Adrenal gland (tissue), 9 donors: ENCODE measurements at regions not wholly inside any gene's neighbourhood (a gene's known extent, or its start where the extent isn't known, plus 50 kb on each side); places are given as distances from the start of the nearest gene placed in this dataset.
"Not testable (repeated sequence)": the region's sequence is repeated elsewhere in the genome, so short reads cannot be mapped to it uniquely, and the experiment has no call there.

Experiments used
- DNase-seq, 7 donors: peaks; one replicate each; pipeline ENCODE4 v3.0.0-alpha.2; 2019 to 2020
- H3K27ac ChIP-seq, 5 donors: fragments of 200-600 bp; sonication (generic) in 4 of 5; 1 replicate in 3 of 5; 2 replicates in 2 of 5; pipeline versions ENCODE4 v1.5.1 to v1.8.0; 2016 to 2020; ENCODE audit warnings: mild to moderate bottlenecking in 1 of 5
- H3K27me3 ChIP-seq: fragments of 200-600 bp; 2 replicates; pipeline ENCODE4 v1.8.0; 2021
- H3K36me3 ChIP-seq, 2 donors: fragments of 200-600 bp; replicated peaks in 1 of 2; 1 replicate in 1 of 2; 2 replicates in 1 of 2; pipeline versions ENCODE4 v1.5.1 to v1.8.0; 2018 to 2022
- H3K4me1 ChIP-seq, 2 donors: fragments of 200-600 bp; replicated peaks in 1 of 2; 1 replicate in 1 of 2; 2 replicates in 1 of 2; pipeline versions ENCODE4 v1.5.1 to v1.8.0; 2018 to 2021
- H3K4me3 ChIP-seq, 4 donors: fragments of 200-600 bp; sonication (generic) in 3 of 4; one replicate each; pipeline ENCODE4 v1.5.1; 2016 to 2018
- H3K9me3 ChIP-seq, 3 donors: fragments of 200-600 bp; sonication (generic) in 1 of 3; replicated peaks in 1 of 3; 1 replicate in 2 of 3; 2 replicates in 1 of 3; pipeline versions ENCODE4 v1.5.1 to v1.8.0; 2016 to 2021
- CTCF ChIP-seq, 6 experiments: fragments of 450-650 bp in 4 of 6; fragments of 200-600 bp in 2 of 6; sonication (generic) in 1 of 6; IDR thresholded peaks; 1 replicate in 5 of 6; 2 replicates in 1 of 6; pipeline versions ENCODE4 v1.5.1 to v1.8.0; 2016 to 2021; ENCODE audit warnings: antibody characterized with exemption in 6 of 6, mild to moderate bottlenecking in 2 of 6, moderate library complexity in 1 of 6
- POLR2A ChIP-seq, 2 donors: fragments of 450-650 bp; IDR thresholded peaks; one replicate each; pipeline ENCODE4 v1.6.1; 2017; ENCODE audit warnings: antibody characterized with exemption in 2 of 2, mild to moderate bottlenecking in 2 of 2, moderate library complexity in 1 of 2
- WGBS, 4 donors: extraction: QIAGEN DNeasy Blood & Tissue Kit in 2 of 4; methylation state at CpG; one replicate each; pipeline versions ENCODE4 v1.1.5 to v1.1.7; 2013 to 2017; 5-methylcytosine and 5-hydroxymethylcytosine counted together
- intact Hi-C, 2 donors: fragments of 100-400 bp; cut with DNase I; formaldehyde crosslinking; loops; one replicate each; pipeline versions ENCODE4 v1.14.1 to v1.15.0; 2022 to 2023
- donor health status: healthy with polysubstance abuse.
- donor health status: Bipolar disorder and iron deficiency.
- donor health status: DM: yes; HTN: yes; CAD: no.
- donor health status: DM: no; HTN: no; CAD: no.
- donor health status: DM: no; HTN: no; CAD: no.

GRCh38 chr6:62993951-62994350, 217.3 kb upstream of the FKBP1C start:
- Histone ChIP-seq H3K27me3 (no peaks in the 10 kb centered on the region), H3K4me3 (no peak overlapping the region), H3K27ac (no peak overlapping the region), H3K4me1 (no peaks in the 10 kb centered on the region), H3K36me3 (no peaks in the 10 kb centered on the region), H3K9me3 (no peaks in the 10 kb centered on the region)
- intact Hi-C loops = no loop called here
- no peak for TF ChIP-seq CTCF (IDR thresholded peaks at IDR 0.05)
- no peak for DNase-seq

- H3K9me3 ChIP-seq = no peaks in the 10 kb centered on the region
- no peak for DNase-seq
- 82 to 88% (median 86%) methylated on average over 2 of the region's 2 CpGs for WGBS, 4 donors
- H3K27me3 ChIP-seq = no peaks in the 10 kb centered on the region
- TF ChIP-seq POLR2A (IDR thresholded peaks at IDR 0.05) = no peak
- no peak for TF ChIP-seq CTCF (IDR thresholded peaks at IDR 0.05)
- intact Hi-C loops = no loop called here
- no peaks in the 10 kb centered on the region for H3K4me1 ChIP-seq
- H3K4me3 ChIP-seq = no peak overlapping the region
- no peaks in the 10 kb centered on the region for H3K36me3 ChIP-seq
- no peak overlapping the region for H3K27ac ChIP-seq
Measured at GRCh38 chr6:62998022-62998421, 213.2 kb upstream of the FKBP1C start.

- H3K27me3 ChIP-seq, intact Hi-C loops, H3K36me3 ChIP-seq, H3K4me3 ChIP-seq, H3K4me1 ChIP-seq, H3K27ac ChIP-seq, DNase-seq, H3K9me3 ChIP-seq: not testable (repeated sequence)
- WGBS, 4 donors = 38 to 50% (median 41%) methylated on average over 3 of the region's 3 CpGs
Measured at GRCh38 chr6:62999242-62999641, 212.0 kb upstream of the FKBP1C start.

- WGBS, 4 donors = 64 to 77% (median 72%) methylated on average over 1 of the region's 1 CpG
- H3K4me3 ChIP-seq = no peak overlapping the region
- H3K27me3 ChIP-seq = no peaks in the 10 kb centered on the region
- H3K9me3 ChIP-seq = no peaks in the 10 kb centered on the region
- intact Hi-C loops = no loop called here
- H3K36me3 ChIP-seq = no peaks in the 10 kb centered on the region
- H3K4me1 ChIP-seq = no peaks in the 10 kb centered on the region
- no peak overlapping the region for H3K27ac ChIP-seq
- TF ChIP-seq CTCF (IDR thresholded peaks at IDR 0.05) (no peak), POLR2A (IDR thresholded peaks at IDR 0.05) (no peak)
- DNase-seq = no peak
Measured at GRCh38 chr6:62999796-63000195, 211.5 kb upstream of the FKBP1C start.

- DNase-seq, H3K27me3 ChIP-seq, H3K4me1 ChIP-seq, H3K36me3 ChIP-seq, H3K27ac ChIP-seq, H3K9me3 ChIP-seq, intact Hi-C loops, H3K4me3 ChIP-seq: not testable (repeated sequence)
- WGBS, 4 donors = 74 to 84% (median 79%) methylated on average over 7 of the region's 7 CpGs
Measured at GRCh38 chr6:63006018-63006417, 205.3 kb upstream of the FKBP1C start.

- H3K9me3 ChIP-seq, intact Hi-C loops, H3K27me3 ChIP-seq, H3K4me1 ChIP-seq, H3K36me3 ChIP-seq, H3K4me3 ChIP-seq, H3K27ac ChIP-seq, DNase-seq: not testable (repeated sequence)
- 38 to 49% (median 47%) methylated on average over 3 of the region's 3 CpGs for WGBS, 4 donors
Measured at GRCh38 chr6:63010962-63011361, 200.3 kb upstream of the FKBP1C start.
